Mammary epithelial cell (primary cell): ENCODE measurements at regions not wholly inside any gene's neighbourhood (a gene's known extent, or its start where the extent isn't known, plus 50 kb on each side); places are given as distances from the start of the nearest gene placed in this dataset.

ENCODE experiments used
- EZH2 ChIP-seq: IDR thresholded peaks from 2 replicates; pipeline ENCODE4 v1.6.1; 2012; ENCODE audit warnings: low read length, inconsistent platforms, borderline replicate concordance
- TF ChIP-seq, protein P1 (sequence below), 2 donors: IDR thresholded peaks in 1 of 2; conservative IDR thresholded peaks in 1 of 2; 2 replicates each; pipeline ENCODE4 v1.5.1; 2011 to 2012; ENCODE audit warnings: inconsistent platforms in 2 of 2, low read length in 2 of 2, mild to moderate bottlenecking in 2 of 2, control low read depth in 1 of 2, low read depth in 1 of 2; ENCODE audit not compliant: insufficient read depth in 1 of 2; ENCODE audit errors: extremely low read depth in 1 of 2

GRCh38 chr7:98551611-98552273, 65.3 kb upstream of the NPTX2 start:
- TF ChIP-seq, protein P1, sequence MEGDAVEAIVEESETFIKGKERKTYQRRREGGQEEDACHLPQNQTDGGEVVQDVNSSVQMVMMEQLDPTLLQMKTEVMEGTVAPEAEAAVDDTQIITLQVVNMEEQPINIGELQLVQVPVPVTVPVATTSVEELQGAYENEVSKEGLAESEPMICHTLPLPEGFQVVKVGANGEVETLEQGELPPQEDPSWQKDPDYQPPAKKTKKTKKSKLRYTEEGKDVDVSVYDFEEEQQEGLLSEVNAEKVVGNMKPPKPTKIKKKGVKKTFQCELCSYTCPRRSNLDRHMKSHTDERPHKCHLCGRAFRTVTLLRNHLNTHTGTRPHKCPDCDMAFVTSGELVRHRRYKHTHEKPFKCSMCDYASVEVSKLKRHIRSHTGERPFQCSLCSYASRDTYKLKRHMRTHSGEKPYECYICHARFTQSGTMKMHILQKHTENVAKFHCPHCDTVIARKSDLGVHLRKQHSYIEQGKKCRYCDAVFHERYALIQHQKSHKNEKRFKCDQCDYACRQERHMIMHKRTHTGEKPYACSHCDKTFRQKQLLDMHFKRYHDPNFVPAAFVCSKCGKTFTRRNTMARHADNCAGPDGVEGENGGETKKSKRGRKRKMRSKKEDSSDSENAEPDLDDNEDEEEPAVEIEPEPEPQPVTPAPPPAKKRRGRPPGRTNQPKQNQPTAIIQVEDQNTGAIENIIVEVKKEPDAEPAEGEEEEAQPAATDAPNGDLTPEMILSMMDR (conservative IDR thresholded peaks at IDR 0.05 in 1 of 2, IDR thresholded peaks at IDR 0.05 in 1 of 2; ENCODE audit: extremely low read depth in 1 of 2, insufficient read depth in 1 of 2, low read depth in 1 of 2, low read length in 2 of 2): no peak
- no peak for TF ChIP-seq EZH2
